ENCODE measurements at regions not wholly inside any gene's neighbourhood (a gene's known extent, or its start where the extent isn't known, plus 50 kb on each side); places are given as distances from the start of the nearest gene placed in this dataset.

GRCh38 chr2:143906850-143907249 is 613.1 kb downstream of the ZEB2 start:
- no peaks in the 10 kb centered on the region for H3K9me3 ChIP-seq
- DNase-seq (no peak), ATAC-seq (no peak)
- H3K27me3 ChIP-seq = no peaks in the 10 kb centered on the region
- TF ChIP-seq POLR2A (IDR thresholded peaks at IDR 0.05) = no peak
- TF ChIP-seq, protein P1, sequence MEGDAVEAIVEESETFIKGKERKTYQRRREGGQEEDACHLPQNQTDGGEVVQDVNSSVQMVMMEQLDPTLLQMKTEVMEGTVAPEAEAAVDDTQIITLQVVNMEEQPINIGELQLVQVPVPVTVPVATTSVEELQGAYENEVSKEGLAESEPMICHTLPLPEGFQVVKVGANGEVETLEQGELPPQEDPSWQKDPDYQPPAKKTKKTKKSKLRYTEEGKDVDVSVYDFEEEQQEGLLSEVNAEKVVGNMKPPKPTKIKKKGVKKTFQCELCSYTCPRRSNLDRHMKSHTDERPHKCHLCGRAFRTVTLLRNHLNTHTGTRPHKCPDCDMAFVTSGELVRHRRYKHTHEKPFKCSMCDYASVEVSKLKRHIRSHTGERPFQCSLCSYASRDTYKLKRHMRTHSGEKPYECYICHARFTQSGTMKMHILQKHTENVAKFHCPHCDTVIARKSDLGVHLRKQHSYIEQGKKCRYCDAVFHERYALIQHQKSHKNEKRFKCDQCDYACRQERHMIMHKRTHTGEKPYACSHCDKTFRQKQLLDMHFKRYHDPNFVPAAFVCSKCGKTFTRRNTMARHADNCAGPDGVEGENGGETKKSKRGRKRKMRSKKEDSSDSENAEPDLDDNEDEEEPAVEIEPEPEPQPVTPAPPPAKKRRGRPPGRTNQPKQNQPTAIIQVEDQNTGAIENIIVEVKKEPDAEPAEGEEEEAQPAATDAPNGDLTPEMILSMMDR (IDR thresholded peaks at IDR 0.05) = no peak
- H3K36me3 ChIP-seq (replicated peaks in 1 of 2; ENCODE audit: insufficient read depth in 1 of 2, low read depth in 2 of 2) = no peaks in the 10 kb centered on the region
- H3K27ac ChIP-seq = no peak overlapping the region
- 93 to 96% methylated on average over 4 of the region's 4 CpGs for WGBS, 2 donors
- H3K4me1 ChIP-seq = no peaks in the 10 kb centered on the region
- H3K4me3 ChIP-seq = no peak overlapping the region
- intact Hi-C loops (cut with DNase I) = no loop called here

DNA sequence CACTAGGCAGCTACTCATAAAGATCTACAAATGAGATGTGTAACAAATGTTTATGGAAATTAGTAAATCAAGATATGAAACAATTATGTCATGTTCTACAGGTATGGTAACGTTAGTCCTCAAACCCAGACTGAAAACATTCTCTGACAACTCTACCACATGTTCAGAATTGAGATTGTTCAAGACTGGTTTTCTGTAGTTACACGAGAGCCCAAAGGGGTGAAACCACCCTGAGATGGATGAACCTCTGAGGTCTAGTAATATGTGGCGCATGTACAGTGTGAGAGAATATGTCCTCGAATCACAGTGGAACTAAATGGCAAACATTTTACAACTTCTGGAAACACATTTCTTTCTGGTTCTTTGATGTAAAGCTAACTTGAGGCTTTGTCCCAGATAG is 614.3 kb downstream of the ZEB2 start:
- no peak overlapping the region for H3K27ac ChIP-seq
- no peak overlapping the region for H3K4me3 ChIP-seq
- ATAC-seq (no peak), DNase-seq (no peak)
- no peaks in the 10 kb centered on the region for H3K4me1 ChIP-seq
- 77 to 86% methylated on average over 4 of the region's 4 CpGs for WGBS, 2 donors
- intact Hi-C loops (cut with DNase I) = no loop called here
- no peaks in the 10 kb centered on the region for H3K36me3 ChIP-seq (replicated peaks in 1 of 2; ENCODE audit: insufficient read depth in 1 of 2, low read depth in 2 of 2)
- no peaks in the 10 kb centered on the region for H3K27me3 ChIP-seq
- TF ChIP-seq, protein P1 (IDR thresholded peaks at IDR 0.05) = no peak
- TF ChIP-seq POLR2A (IDR thresholded peaks at IDR 0.05) = no peak
- H3K9me3 ChIP-seq = no peaks in the 10 kb centered on the region

DNA sequence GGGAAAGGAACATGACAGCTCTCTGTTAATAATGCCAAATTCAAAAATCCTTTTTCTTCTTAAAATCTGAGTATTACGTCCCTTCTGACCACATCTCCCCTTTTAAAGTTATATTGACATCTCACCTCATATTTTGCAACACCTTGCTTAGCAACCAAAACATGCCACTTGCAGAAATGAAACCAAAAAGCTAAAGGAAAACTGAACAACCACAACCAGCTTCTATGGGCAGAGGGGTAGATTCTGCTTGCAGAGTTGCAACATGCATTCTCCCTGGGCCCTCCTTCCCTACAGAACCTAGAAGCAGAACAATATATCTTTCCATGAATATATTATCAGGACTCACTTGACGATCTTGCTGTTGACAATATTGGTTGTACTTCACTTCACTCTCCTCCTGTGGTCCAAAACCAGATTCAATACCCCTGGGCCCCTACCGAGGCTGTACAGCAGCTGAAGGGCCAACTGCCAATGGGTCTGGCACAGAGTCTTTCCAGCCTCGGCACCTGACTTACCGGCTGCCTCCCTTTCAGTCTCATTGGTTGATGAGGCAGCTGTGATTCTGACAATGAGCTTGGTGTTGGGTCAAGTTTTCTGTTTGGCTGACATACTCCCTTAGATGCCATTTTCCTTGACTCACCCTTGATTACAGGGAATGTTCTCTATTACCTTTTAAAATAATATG is 616.6 kb downstream of the ZEB2 start:
- TF ChIP-seq, protein P1 (IDR thresholded peaks at IDR 0.05) = no peak
- TF ChIP-seq POLR2A (IDR thresholded peaks at IDR 0.05) = no peak
- H3K27me3 ChIP-seq = no peaks in the 10 kb centered on the region
- H3K9me3 ChIP-seq = no peaks in the 10 kb centered on the region
- ATAC-seq (no peak), DNase-seq (no peak)
- WGBS, 2 donors = 53 to 75% methylated on average over 5 of the region's 5 CpGs
- H3K36me3 ChIP-seq (replicated peaks in 1 of 2; ENCODE audit: insufficient read depth in 1 of 2, low read depth in 2 of 2) = no peaks in the 10 kb centered on the region
- no peak overlapping the region for H3K27ac ChIP-seq
- H3K4me3 ChIP-seq = no peak overlapping the region
- intact Hi-C loops (cut with DNase I) = no loop called here
- H3K4me1 ChIP-seq = no peaks in the 10 kb centered on the region

DNA sequence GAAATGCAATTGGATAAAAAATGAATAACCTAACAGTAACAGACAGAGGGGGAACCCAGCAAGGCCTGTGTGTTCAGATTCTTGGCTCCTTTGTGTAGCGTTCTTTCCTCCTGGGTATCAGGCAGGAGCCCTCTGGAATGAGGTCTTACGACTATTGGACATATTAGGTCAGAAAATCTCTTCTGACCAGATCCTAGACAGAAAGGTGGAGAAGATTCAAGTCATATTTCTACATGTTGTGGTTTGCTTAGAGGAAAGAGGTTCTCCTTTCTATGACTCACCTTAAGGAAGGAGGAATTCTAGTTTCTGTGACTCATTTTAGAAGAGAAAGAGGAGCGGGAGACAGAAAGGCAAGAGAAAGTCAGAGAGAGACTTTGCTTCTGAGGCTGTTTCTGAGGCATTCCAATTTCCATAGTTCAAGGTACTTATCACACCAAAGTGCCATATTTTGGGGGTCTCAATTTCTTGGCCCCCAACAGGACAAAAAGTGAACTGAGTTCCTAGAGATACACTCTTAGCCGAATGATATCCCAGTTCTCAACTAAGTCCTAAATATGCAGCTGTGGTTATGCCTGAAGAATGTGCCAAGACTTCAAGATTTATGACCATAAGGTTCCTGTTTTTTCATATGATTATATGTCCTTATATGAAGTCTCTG is 618.6 kb downstream of the ZEB2 start:
- Histone ChIP-seq H3K27me3 (no peaks in the 10 kb centered on the region), H3K27ac (no peak overlapping the region), H3K4me3 (no peak overlapping the region), H3K4me1 (no peaks in the 10 kb centered on the region), H3K36me3 (replicated peaks in 1 of 2; ENCODE audit: insufficient read depth in 1 of 2, low read depth in 2 of 2) (no peaks in the 10 kb centered on the region), H3K9me3 (no peaks in the 10 kb centered on the region)
- intact Hi-C loops (cut with DNase I) = no loop called here
- 89 to 90% methylated on average over 4 of the region's 4 CpGs for WGBS, 2 donors
- DNase-seq (no peak), ATAC-seq (no peak)
- TF ChIP-seq, protein P1 (IDR thresholded peaks at IDR 0.05) = no peak
- no peak for TF ChIP-seq POLR2A (IDR thresholded peaks at IDR 0.05)

DNA sequence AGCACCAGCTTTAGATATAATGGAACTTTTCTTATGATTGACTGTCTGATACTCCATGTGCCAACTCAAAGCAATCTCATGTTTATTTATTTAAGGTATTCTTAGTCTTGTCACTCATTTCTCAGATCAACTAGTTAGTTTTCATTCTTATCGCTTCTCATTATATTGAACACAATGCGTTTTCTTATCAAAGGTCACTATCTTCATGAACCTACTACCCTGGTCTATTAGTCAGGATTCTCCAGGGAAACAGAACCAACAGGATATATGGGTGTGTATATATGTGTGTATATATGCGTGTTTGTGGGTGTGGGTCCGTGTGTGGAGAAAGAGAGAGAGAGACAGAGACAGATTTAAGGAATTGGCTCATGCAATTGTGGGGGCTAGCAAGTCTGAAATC is 619.9 kb downstream of the ZEB2 start:
- WGBS, 2 donors = 77 to 78% methylated on average over 4 of the region's 4 CpGs
- Histone ChIP-seq H3K4me3 (no peak overlapping the region), H3K36me3 (replicated peaks in 1 of 2; ENCODE audit: insufficient read depth in 1 of 2, low read depth in 2 of 2) (no peaks in the 10 kb centered on the region), H3K4me1 (no peaks in the 10 kb centered on the region), H3K27me3 (no peaks in the 10 kb centered on the region), H3K9me3 (no peaks in the 10 kb centered on the region), H3K27ac (no peak overlapping the region)
- intact Hi-C loops (cut with DNase I) = no loop called here
- TF ChIP-seq, protein P1 (IDR thresholded peaks at IDR 0.05) = no peak
- TF ChIP-seq POLR2A (IDR thresholded peaks at IDR 0.05) = no peak
- ATAC-seq = no peak
- DNase-seq = no peak
